GM21737 (cell line): ENCODE measurements at regions not wholly inside any gene's neighbourhood (a gene's known extent, or its start where the extent isn't known, plus 50 kb on each side); places are given as distances from the start of the nearest gene placed in this dataset.

Experiments
- ATAC-seq: cut with Tn5 transposase; IDR thresholded peaks from one replicate; pipeline ENCODE4 v1.9.1; 2021; ENCODE audit warnings: mild to moderate bottlenecking, moderate library complexity; ENCODE audit not compliant: unreplicated experiment

- no peak for ATAC-seq
Measured at GRCh38 chr2:19045151-19045550, 313.3 kb downstream of the OSR1 start.

GRCh38 chr2:19043893-19044292, 314.5 kb downstream of the OSR1 start:
- ATAC-seq: no peak

GRCh38 chr2:19041434-19042041, 316.9 kb downstream of the OSR1 start:
- ATAC-seq: no peak

- no peak for ATAC-seq
Measured at GRCh38 chr2:19038071-19039015, 320.1 kb downstream of the OSR1 start.

GRCh38 chr2:19036091-19036490, 322.3 kb downstream of the OSR1 start:
- ATAC-seq: no peak

GRCh38 chr2:19035238-19035637, 323.2 kb downstream of the OSR1 start:
- ATAC-seq: no peak

- no peak for ATAC-seq
Measured at GRCh38 chr2:19033240-19033639, 325.2 kb downstream of the OSR1 start.

- no peak for ATAC-seq
Measured at GRCh38 chr2:19031642-19032041, 326.8 kb downstream of the OSR1 start.

- ATAC-seq: no peak
Measured at GRCh38 chr2:19029655-19030054, 328.8 kb downstream of the OSR1 start.

GRCh38 chr2:19028587-19029375, 329.6 kb downstream of the OSR1 start:
- no peak for ATAC-seq

GRCh38 chr2:19027626-19028025, 330.8 kb downstream of the OSR1 start:
- ATAC-seq: no peak

GRCh38 chr2:19026261-19026660, 332.2 kb downstream of the OSR1 start:
- no peak for ATAC-seq

GRCh38 chr2:19022334-19022733, 336.1 kb downstream of the OSR1 start:
- no peak for ATAC-seq

- ATAC-seq: no peak
Measured at GRCh38 chr2:19021721-19022120, 336.7 kb downstream of the OSR1 start.

- ATAC-seq: no peak
Measured at GRCh38 chr2:19021100-19021476, 337.3 kb downstream of the OSR1 start.

GRCh38 chr2:19020144-19021099, 338.0 kb downstream of the OSR1 start:
- ATAC-seq: no peak

GRCh38 chr2:19009510-19009909, 348.9 kb downstream of the OSR1 start:
- ATAC-seq: no peak

GRCh38 chr2:19003554-19003953, 354.9 kb downstream of the OSR1 start:
- no peak for ATAC-seq

- ATAC-seq: no peak
Measured at GRCh38 chr2:19000776-19001175, 357.6 kb downstream of the OSR1 start.

- ATAC-seq: no peak
Measured at GRCh38 chr2:18999198-18999597, 359.2 kb downstream of the OSR1 start.
